Activated B cell treated with CpG ODN at 0.5 μM for 24 hours (primary cell): ENCODE measurements at regions not wholly inside any gene's neighbourhood (a gene's known extent, or its start where the extent isn't known, plus 50 kb on each side); places are given as distances from the start of the nearest gene placed in this dataset.

Experiments
- ATAC-seq: fragments of 200-7000 bp; cut with Tn5 transposase; one replicate; pipeline ENCODE4 v1.10.0; 2021; ENCODE audit warnings: low read depth, mild to moderate bottlenecking, moderate library complexity
- CTCF ChIA-PET: fragments of 350-600 bp; sonication (Branson Sonifier 250); formaldehyde crosslinking; loops from one replicate; lab custom pipeline; 2021; ENCODE audit warnings: antibody characterized with exemption; lab: Charles Lee
- POLR2A ChIA-PET: fragments of 350-600 bp; sonication (Branson Sonifier 250); formaldehyde crosslinking; loops from one replicate; lab custom pipeline; 2021; ENCODE audit warnings: antibody characterized with exemption; lab: Charles Lee
- DNase-seq: peaks from one replicate; pipeline ENCODE4 v3.0.0; 2022
- H3K27ac Mint-ChIP-seq: one replicate; pipeline ENCODE4 v1.8.0; 2020; ENCODE audit warnings: mixed read lengths
- H3K27me3 Mint-ChIP-seq: one replicate; pipeline ENCODE4 v1.8.0; 2021; ENCODE audit warnings: mixed read lengths
- H3K36me3 Mint-ChIP-seq: one replicate; pipeline ENCODE4 v1.8.0; 2021; ENCODE audit warnings: low read depth, mixed read lengths
- H3K4me1 Mint-ChIP-seq: one replicate; pipeline ENCODE4 v1.8.0; 2021; ENCODE audit warnings: mixed read lengths
- H3K4me3 Mint-ChIP-seq: one replicate; pipeline ENCODE4 v1.8.0; 2020; ENCODE audit warnings: mild to moderate bottlenecking, mixed read lengths
- H3K9me3 Mint-ChIP-seq: one replicate; pipeline ENCODE4 v1.8.0; 2020; ENCODE audit warnings: mixed read lengths
- intact Hi-C: fragments of 100-400 bp; cut with micrococcal nuclease; formaldehyde crosslinking; loops from one replicate; pipeline ENCODE4 v1.15.1; 2024
- TF ChIP-seq, protein P1 (sequence below): fragments of 200-600 bp; IDR thresholded peaks from one replicate; pipeline ENCODE4 v1.8.0; 2022; ENCODE audit warnings: antibody characterized with exemption, mild to moderate bottlenecking

DNA sequence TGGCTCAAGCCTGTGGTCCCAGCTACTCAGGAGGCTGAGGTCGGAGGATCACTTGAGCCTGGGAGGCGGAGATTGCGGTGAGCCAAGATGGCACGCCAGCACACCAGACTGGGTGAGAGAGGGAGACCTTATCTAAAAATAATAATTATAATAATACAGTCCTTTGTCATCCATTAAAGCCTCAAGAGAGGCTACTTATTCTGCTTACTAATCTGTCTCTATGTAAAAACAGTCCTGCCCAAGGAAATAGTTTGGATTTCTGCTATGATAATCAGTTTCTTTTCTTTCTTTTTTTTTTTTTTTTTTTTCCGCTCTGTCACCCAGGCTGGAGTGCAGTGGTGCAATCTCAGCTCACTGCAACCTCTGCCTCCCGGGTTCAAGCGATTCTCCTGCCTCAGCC is 228.3 kb downstream of the C1D start:
- TF ChIP-seq, protein P1, sequence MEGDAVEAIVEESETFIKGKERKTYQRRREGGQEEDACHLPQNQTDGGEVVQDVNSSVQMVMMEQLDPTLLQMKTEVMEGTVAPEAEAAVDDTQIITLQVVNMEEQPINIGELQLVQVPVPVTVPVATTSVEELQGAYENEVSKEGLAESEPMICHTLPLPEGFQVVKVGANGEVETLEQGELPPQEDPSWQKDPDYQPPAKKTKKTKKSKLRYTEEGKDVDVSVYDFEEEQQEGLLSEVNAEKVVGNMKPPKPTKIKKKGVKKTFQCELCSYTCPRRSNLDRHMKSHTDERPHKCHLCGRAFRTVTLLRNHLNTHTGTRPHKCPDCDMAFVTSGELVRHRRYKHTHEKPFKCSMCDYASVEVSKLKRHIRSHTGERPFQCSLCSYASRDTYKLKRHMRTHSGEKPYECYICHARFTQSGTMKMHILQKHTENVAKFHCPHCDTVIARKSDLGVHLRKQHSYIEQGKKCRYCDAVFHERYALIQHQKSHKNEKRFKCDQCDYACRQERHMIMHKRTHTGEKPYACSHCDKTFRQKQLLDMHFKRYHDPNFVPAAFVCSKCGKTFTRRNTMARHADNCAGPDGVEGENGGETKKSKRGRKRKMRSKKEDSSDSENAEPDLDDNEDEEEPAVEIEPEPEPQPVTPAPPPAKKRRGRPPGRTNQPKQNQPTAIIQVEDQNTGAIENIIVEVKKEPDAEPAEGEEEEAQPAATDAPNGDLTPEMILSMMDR: no peak
- intact Hi-C loops: no loop called here
- Mint-ChIP-seq H3K36me3 (no peaks in the 10 kb centered on the region), H3K9me3 (no peaks in the 10 kb centered on the region), H3K4me1 (no peaks in the 10 kb centered on the region), H3K4me3 (no peak overlapping the region), H3K27me3 (no peaks in the 10 kb centered on the region), H3K27ac (no peak overlapping the region)
- no peak for ATAC-seq
- CTCF ChIA-PET: no interaction called here
- POLR2A ChIA-PET: no interaction called here
- DNase-seq: no peak

DNA sequence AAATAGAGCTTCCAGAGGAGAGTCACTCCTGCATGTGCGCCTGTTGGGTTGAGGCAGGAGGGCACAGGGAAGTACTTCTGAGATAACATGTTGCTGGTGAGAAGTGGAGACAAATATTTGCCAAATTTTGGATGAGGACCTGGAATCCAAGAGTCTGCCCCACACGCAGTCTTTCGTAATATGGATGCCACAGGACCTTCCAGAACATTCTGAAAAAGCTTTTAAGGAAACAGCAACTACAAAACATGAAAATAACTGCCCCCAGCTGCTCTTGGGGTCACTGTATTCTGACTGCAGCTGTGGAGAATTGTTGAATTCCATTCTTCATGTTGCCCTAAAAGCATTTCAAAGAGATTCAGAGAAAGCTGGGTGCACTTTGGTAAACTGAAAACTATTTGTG is 227.5 kb downstream of the C1D start:
- TF ChIP-seq, protein P1: no peak
- Mint-ChIP-seq H3K27ac (no peak overlapping the region), H3K4me3 (no peak overlapping the region), H3K9me3 (no peaks in the 10 kb centered on the region), H3K4me1 (no peaks in the 10 kb centered on the region), H3K27me3 (no peaks in the 10 kb centered on the region), H3K36me3 (no peaks in the 10 kb centered on the region)
- ChIA-PET CTCF (no interaction called here), POLR2A (no interaction called here)
- ATAC-seq (no peak), DNase-seq (no peak)
- intact Hi-C loops: no loop called here

DNA sequence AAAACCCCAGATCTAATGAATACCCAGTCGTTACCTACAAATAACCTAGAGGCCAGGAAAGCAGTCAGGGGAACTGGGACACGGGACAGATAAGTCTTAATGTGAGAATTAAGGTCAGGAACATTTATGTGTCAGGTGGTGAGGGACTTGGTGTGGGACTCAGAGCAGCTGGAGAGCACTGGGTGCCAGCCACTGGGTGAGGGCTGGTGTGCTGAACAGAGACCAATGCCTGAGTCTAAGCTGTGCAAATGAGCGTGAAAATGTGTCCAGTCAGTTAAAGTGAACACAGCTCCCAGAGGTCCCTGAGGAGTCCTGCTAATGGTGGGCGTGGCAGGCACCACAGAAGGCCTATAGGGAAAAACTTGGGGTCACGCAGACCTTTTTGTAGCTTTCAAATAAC is 225.9 kb downstream of the C1D start:
- POLR2A ChIA-PET: no interaction called here
- ATAC-seq: no peak
- DNase-seq: no peak
- TF ChIP-seq, protein P1: no peak
- intact Hi-C loops: no loop called here
- Mint-ChIP-seq H3K4me3 (no peak overlapping the region), H3K4me1 (no peaks in the 10 kb centered on the region), H3K27ac (no peak overlapping the region), H3K27me3 (no peaks in the 10 kb centered on the region), H3K9me3 (no peaks in the 10 kb centered on the region), H3K36me3 (no peaks in the 10 kb centered on the region)
- CTCF ChIA-PET: no interaction called here

DNA sequence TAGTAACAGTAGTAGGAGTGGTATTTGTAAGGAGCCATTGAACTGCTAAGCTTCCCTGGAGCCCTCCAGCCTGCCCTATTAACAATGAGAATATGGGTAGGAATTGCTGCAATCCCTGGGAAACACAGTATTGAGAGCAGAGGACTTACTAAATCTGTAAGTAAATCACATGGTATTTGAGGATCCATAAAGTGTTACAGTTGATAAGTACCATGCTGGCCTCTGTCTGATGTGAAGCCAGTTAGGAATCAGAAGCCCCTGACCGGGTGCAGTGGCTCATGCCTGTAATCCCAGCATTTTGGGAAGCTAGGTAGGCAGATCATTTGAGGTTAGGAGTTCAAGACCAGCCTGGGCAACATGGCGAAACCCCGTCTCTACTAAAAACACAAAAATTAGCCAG is 224.6 kb downstream of the C1D start:
- Mint-ChIP-seq H3K27ac (no peak overlapping the region), H3K4me1 (no peaks in the 10 kb centered on the region), H3K9me3 (no peaks in the 10 kb centered on the region), H3K27me3 (peaks cover 5% of the 10 kb centered on the region), H3K36me3 (no peaks in the 10 kb centered on the region), H3K4me3 (no peak overlapping the region)
- intact Hi-C loops: no loop called here
- TF ChIP-seq, protein P1: no peak
- ATAC-seq (no peak), DNase-seq (no peak)
- ChIA-PET POLR2A (no interaction called here), CTCF (no interaction called here)

DNA sequence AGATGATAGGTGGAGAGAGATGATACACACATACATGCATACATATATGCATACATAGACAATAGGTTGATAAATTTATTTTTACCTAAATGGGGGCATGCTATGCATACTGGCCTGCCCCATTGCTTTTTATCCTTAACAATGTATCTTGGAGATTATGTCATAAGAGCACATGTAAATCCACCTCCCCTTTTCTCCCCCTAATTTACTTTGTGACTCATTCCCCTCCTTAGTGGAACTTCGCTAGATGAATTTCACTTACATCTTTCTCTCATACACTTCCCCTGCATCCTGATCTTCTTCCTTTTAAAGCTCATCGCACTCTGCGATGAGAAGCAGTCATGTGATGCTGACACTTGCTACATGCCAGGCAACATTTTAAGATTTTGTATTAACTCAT is 223.6 kb downstream of the C1D start:
- ChIA-PET POLR2A (no interaction called here), CTCF (no interaction called here)
- no peaks in the 10 kb centered on the region for H3K9me3 Mint-ChIP-seq
- peaks cover 8% of the 10 kb centered on the region for H3K27me3 Mint-ChIP-seq
- H3K27ac Mint-ChIP-seq: no peak overlapping the region
- ATAC-seq: no peak
- H3K4me3 Mint-ChIP-seq: no peak overlapping the region
- TF ChIP-seq, protein P1: no peak
- intact Hi-C loops: no loop called here
- no peak for DNase-seq
- no peaks in the 10 kb centered on the region for H3K4me1 Mint-ChIP-seq
- H3K36me3 Mint-ChIP-seq: no peaks in the 10 kb centered on the region
